Epithelial cell of esophagus (primary cell): ENCODE measurements at regions not wholly inside any gene's neighbourhood (a gene's known extent, or its start where the extent isn't known, plus 50 kb on each side); places are given as distances from the start of the nearest gene placed in this dataset.
A peak's percentile ranks its signal among the peaks of the same experiment; 100 is the strongest.

Experiments used
- DNase-seq: peaks from one replicate; pipeline ENCODE4 v3.0.0; 2010; ENCODE audit warnings: low read depth
- H3K4me3 ChIP-seq: 2 replicates; pipeline ENCODE4 v1.5.1; 2011; ENCODE audit warnings: mild to moderate bottlenecking, low read length, control low read depth
- TF ChIP-seq, protein P1 (sequence below): IDR thresholded peaks from 2 replicates; pipeline ENCODE4 v1.5.1; 2011; ENCODE audit warnings: low read depth, mild to moderate bottlenecking, low read length, control low read depth, inconsistent platforms; ENCODE audit not compliant: insufficient read depth; ENCODE audit errors: missing control alignments

- TF ChIP-seq, protein P1, sequence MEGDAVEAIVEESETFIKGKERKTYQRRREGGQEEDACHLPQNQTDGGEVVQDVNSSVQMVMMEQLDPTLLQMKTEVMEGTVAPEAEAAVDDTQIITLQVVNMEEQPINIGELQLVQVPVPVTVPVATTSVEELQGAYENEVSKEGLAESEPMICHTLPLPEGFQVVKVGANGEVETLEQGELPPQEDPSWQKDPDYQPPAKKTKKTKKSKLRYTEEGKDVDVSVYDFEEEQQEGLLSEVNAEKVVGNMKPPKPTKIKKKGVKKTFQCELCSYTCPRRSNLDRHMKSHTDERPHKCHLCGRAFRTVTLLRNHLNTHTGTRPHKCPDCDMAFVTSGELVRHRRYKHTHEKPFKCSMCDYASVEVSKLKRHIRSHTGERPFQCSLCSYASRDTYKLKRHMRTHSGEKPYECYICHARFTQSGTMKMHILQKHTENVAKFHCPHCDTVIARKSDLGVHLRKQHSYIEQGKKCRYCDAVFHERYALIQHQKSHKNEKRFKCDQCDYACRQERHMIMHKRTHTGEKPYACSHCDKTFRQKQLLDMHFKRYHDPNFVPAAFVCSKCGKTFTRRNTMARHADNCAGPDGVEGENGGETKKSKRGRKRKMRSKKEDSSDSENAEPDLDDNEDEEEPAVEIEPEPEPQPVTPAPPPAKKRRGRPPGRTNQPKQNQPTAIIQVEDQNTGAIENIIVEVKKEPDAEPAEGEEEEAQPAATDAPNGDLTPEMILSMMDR = no peak
- peak; percentile 64 for DNase-seq
- no peak overlapping the region for H3K4me3 ChIP-seq
Measured at GRCh38 chrX:124518885-124519284, 172.5 kb downstream of the SH2D1A start.

DNA sequence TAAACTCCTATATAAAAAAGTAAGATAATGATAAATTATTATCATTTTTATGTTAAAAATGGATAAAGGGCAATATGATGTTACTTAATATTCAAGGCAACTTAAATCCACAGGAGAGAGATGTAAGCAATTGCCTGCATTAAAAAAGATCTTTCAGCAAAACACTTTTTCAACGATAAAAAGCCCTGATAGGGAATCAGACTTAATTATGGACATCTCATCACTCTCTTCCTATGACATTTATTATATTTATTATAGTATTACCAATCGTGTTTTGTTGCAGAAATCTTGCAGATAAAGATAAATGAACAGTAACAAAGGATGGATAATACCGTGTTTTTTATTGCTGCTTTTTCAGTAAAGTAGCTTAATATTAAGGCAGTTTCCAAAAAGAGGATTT lies 178.5 kb downstream of the SH2D1A start:
- TF ChIP-seq, protein P1 = no peak
- no peak for DNase-seq

DNA sequence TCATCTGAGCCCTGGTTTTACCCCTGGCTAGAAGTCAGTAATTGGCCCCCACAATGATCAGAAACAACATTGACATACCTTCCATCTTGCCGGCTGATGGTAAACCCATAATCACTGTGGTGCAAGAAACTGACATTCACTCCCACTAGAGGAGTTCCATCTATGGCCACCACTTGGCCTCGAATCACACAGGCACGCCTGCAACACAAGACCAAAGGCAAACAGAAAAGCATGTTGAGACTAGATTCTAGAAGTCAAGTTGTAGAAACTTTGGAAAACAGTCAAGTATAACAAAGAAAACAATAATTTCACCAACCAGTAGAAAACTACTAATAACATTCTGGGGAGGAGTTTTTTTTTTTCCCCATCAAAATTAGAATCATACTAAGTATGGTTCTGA lies 183.4 kb downstream of the SH2D1A start:
- H3K4me3 ChIP-seq = no peak overlapping the region
- TF ChIP-seq, protein P1 = peak; percentile 15
- DNase-seq = peak; percentile 52

More for the DNA sequence above, 178.5 kb downstream of the SH2D1A start:
- H3K4me3 ChIP-seq = no peak overlapping the region

DNA sequence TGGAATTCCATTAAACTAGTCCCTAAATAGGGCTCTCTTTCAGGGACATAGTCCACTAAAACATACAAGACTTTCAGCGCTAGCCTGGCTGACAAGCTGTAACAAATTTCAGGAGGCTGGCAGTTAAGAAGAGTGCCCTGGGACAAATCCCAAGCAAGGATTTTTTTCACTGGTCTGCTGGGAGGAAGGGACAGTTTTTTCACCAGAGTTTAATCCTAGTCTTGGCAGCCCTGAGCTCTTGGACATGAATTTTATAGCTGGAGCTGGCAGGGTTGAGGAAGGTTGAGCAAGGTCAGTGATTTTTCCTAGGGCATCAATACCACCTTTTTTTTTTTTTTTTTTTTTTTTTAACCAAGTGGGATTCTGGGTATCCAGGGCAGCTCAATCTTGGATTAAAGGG lies 184.4 kb downstream of the SH2D1A start:
- no peak for DNase-seq
- H3K4me3 ChIP-seq = no peak overlapping the region
- TF ChIP-seq, protein P1 = no peak

GRCh38 chrX:124534536-124534935 lies 188.2 kb downstream of the SH2D1A start:
- no peak overlapping the region for H3K4me3 ChIP-seq
- TF ChIP-seq, protein P1 = no peak
- DNase-seq = no peak

GRCh38 chrX:124540474-124540873 lies 194.1 kb downstream of the SH2D1A start:
- TF ChIP-seq, protein P1 = no peak
- no peak overlapping the region for H3K4me3 ChIP-seq
- peak; percentile 52 for DNase-seq

DNA sequence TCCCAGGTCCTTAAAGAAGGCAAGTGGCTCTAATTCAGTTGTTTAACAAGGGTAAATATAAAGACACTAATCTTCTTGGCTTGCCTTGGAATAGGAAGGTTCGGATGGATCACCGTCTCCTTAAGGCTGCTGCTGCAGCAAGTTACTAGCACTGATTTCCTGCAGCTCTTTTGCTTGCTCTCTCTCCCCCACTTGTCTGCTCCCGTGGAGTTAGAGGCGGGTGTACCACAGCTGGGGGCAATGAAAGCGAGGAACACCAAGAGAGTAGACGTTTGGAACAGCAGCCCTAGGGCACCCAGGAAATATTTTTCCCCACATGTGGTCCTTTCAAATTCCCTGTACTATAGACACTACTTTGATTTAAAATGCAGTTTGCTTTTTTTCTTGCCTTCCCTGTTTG lies 202.2 kb downstream of the SH2D1A start:
- no peak overlapping the region for H3K4me3 ChIP-seq
- no peak for DNase-seq
- TF ChIP-seq, protein P1 = no peak
